MCF 10A (cell line): ENCODE measurements at regions not wholly inside any gene's neighbourhood (a gene's known extent, or its start where the extent isn't known, plus 50 kb on each side); places are given as distances from the start of the nearest gene placed in this dataset.
A peak's percentile ranks its signal among the peaks of the same experiment; 100 is the strongest.
"Not testable (repeated sequence)": the region's sequence is repeated elsewhere in the genome, so short reads cannot be mapped to it uniquely, and the experiment has no call there.

Experiments used
- BruUV-seq: library from RNA; stranded (reverse); fragments of 400-500 nt; replicated peaks from 2 replicates; lab custom pipeline; 2021; lab: Mats Ljungman, UMichigan
- CTCF ChIA-PET: fragments of 300-600 bp; sonication (Branson Sonifier 250); formaldehyde crosslinking; extraction: SDS; loops from one replicate; lab custom pipeline; 2021; ENCODE audit warnings: antibody characterized with exemption, inconsistent platforms; lab: Yijun Ruan, JAX
- POLR2A ChIA-PET: fragments of 300-600, 350-650 bp; sonication (Branson Sonifier 250); formaldehyde crosslinking; extraction: SDS; loops from one replicate; lab custom pipeline; 2020; ENCODE audit warnings: antibody characterized with exemption, inconsistent platforms; lab: Yijun Ruan, JAX
- DNase-seq: peaks from one replicate; pipeline ENCODE4 v3.0.0-alpha.2; 2018; ENCODE audit not compliant: unreplicated experiment
- H3K27ac Mint-ChIP-seq: one replicate; pipeline ENCODE4 v1.8.0; 2022; ENCODE audit warnings: mild to moderate bottlenecking, low read depth, mixed read lengths; ENCODE audit not compliant: unreplicated experiment
- H3K27me3 Mint-ChIP-seq: one replicate; pipeline ENCODE4 v1.8.0; 2022; ENCODE audit warnings: mixed read lengths; ENCODE audit not compliant: insufficient read depth, unreplicated experiment
- H3K36me3 Mint-ChIP-seq: one replicate; pipeline ENCODE4 v1.8.0; 2022; ENCODE audit warnings: mild to moderate bottlenecking, moderate library complexity, mixed read lengths; ENCODE audit not compliant: insufficient read depth, unreplicated experiment
- H3K4me1 Mint-ChIP-seq: one replicate; pipeline ENCODE4 v1.8.0; 2022; ENCODE audit warnings: mixed read lengths; ENCODE audit not compliant: insufficient read depth, unreplicated experiment
- H3K4me3 Mint-ChIP-seq: one replicate; pipeline ENCODE4 v1.8.0; 2022; ENCODE audit warnings: mild to moderate bottlenecking, moderate library complexity, mixed read lengths; ENCODE audit not compliant: unreplicated experiment
- H3K9me3 Mint-ChIP-seq: one replicate; pipeline ENCODE4 v1.8.0; 2022; ENCODE audit warnings: mixed read lengths; ENCODE audit not compliant: unreplicated experiment
- intact Hi-C: fragments of 100-400 bp; cut with micrococcal nuclease; formaldehyde crosslinking; loops from 2 replicates; pipeline ENCODE4 v1.14.1; 2022
- TF ChIP-seq, protein P1 (sequence below): fragments of 200-600 bp; IDR thresholded peaks from one replicate; pipeline ENCODE4 v1.8.0; 2022; ENCODE audit warnings: antibody characterized with exemption, mild to moderate bottlenecking; ENCODE audit not compliant: unreplicated experiment

DNA sequence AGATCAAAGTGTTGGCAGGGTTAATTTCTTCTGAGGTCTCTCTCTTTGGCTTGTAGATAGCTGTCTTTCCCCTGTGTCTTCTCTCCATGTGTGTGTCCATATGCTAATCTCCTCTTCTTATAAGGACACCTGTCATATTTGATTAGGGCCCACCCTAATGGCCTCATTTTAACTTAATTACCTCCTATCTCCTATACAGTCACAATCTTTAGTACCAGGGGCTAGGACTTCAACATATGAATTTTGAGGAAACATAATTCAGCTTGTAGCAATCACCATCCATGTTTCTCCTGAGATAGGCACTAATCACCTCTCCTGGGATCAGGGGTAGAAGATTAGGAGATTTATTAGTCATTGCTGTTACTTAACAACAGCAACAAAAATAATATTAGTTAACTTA lies 196.1 kb upstream of the RXFP2 start:
- ChIA-PET POLR2A (interaction anchor here (0.6 to 0.8 kb wide), 2 partner anchors 63 to 175 kb away, joined by 3 to 4 read pairs; no protein-coding TSS in a partner anchor), CTCF (interaction anchor here (1.0 kb wide), 1 partner anchor 308 kb away, joined by 3 read pairs; no protein-coding TSS in a partner anchor)
- Mint-ChIP-seq H3K27me3 (peaks cover 50% of the 10 kb centered on the region), H3K4me3 (no peak overlapping the region), H3K36me3 (no peaks in the 10 kb centered on the region), H3K4me1 (peaks cover 5% of the 10 kb centered on the region), H3K27ac (no peak overlapping the region), H3K9me3 (no peaks in the 10 kb centered on the region)
- no peak for DNase-seq
- intact Hi-C loops, result no loop called here
- TF ChIP-seq, protein P1, sequence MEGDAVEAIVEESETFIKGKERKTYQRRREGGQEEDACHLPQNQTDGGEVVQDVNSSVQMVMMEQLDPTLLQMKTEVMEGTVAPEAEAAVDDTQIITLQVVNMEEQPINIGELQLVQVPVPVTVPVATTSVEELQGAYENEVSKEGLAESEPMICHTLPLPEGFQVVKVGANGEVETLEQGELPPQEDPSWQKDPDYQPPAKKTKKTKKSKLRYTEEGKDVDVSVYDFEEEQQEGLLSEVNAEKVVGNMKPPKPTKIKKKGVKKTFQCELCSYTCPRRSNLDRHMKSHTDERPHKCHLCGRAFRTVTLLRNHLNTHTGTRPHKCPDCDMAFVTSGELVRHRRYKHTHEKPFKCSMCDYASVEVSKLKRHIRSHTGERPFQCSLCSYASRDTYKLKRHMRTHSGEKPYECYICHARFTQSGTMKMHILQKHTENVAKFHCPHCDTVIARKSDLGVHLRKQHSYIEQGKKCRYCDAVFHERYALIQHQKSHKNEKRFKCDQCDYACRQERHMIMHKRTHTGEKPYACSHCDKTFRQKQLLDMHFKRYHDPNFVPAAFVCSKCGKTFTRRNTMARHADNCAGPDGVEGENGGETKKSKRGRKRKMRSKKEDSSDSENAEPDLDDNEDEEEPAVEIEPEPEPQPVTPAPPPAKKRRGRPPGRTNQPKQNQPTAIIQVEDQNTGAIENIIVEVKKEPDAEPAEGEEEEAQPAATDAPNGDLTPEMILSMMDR, result no peak
- BruUV-seq, result no TSS peak

DNA sequence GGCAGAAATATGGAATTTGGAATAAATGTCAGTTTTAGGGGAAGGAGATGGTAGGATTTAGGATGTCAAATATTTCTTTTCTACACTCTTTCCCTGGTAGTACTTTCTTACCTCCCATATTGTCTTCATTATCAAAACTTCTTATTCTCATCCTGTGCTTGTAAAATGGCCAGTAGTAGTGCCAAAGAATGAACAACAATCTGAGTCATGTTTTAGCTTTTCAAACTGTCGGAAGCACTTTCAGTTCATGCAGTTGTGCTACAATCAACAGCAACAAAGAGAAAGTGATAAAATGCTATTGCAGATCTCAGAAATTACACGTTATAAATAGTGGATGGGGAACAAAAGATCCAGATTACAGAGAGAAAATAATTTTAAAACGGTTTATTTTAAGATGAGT lies 193.7 kb upstream of the RXFP2 start:
- CTCF ChIA-PET, result no interaction called here
- no peak overlapping the region for H3K27ac Mint-ChIP-seq
- DNase-seq, result peak; percentile 21
- no TSS peak for BruUV-seq
- H3K4me1 Mint-ChIP-seq, result peaks cover 5% of the 10 kb centered on the region
- TF ChIP-seq, protein P1, result no peak
- peaks cover 72% of the 10 kb centered on the region for H3K27me3 Mint-ChIP-seq
- H3K36me3 Mint-ChIP-seq, result no peaks in the 10 kb centered on the region
- intact Hi-C loops, result no loop called here
- H3K9me3 Mint-ChIP-seq, result no peaks in the 10 kb centered on the region
- H3K4me3 Mint-ChIP-seq, result no peak overlapping the region
- POLR2A ChIA-PET, result interaction anchor here (1.3 kb wide), 1 partner anchor 36 kb away, joined by 3 read pairs; no protein-coding TSS in a partner anchor

DNA sequence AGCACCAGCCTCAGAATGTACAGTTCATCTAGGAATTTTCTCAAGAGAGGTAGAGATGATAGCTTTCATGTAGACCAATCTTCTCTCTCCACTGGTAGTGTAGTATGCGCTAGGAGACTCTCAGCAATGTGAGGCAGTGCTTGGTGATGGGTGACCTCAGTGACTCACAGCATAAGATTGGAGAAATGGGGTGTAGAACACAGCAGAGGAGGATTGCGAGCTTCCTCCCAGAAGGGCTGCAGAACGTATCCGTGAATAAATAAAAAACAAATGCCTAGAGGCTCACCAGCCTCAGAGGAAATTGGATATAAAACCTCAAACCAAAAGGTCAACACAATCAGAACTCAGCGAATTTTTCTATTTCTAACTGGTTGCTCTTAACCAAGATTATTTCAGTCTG lies 182.9 kb upstream of the RXFP2 start:
- no peaks in the 10 kb centered on the region for H3K36me3 Mint-ChIP-seq
- DNase-seq, result no peak
- H3K27ac Mint-ChIP-seq, result no peak overlapping the region
- H3K4me3 Mint-ChIP-seq, result no peak overlapping the region
- H3K9me3 Mint-ChIP-seq, result peaks cover under 1% of the 10 kb centered on the region
- POLR2A ChIA-PET, result no interaction called here
- CTCF ChIA-PET, result no interaction called here
- TF ChIP-seq, protein P1, result no peak
- peaks cover 15% of the 10 kb centered on the region for H3K27me3 Mint-ChIP-seq
- intact Hi-C loops, result no loop called here
- no peaks in the 10 kb centered on the region for H3K4me1 Mint-ChIP-seq
- BruUV-seq, result no TSS peak

DNA sequence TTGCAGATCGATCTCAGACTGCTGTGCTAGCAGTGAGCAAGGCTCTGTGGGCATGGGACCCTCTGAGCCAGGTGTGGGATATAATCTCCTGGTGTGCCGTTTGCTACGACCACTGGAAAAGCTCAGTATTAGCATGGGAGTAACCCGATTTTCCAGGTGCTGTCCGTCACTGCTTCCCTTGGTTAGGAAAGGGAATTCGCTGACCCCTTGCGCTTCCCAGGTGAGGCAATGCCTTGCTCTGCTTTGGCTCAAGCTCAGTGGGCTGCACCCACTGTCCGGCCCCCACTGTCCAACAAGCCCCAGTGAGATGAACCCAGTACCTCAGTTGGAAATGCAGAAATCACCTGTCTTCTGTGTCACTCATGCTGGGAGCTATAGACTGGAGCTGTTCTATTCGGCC lies 155.1 kb upstream of the RXFP2 start:
- peaks cover 12% of the 10 kb centered on the region for H3K27me3 Mint-ChIP-seq
- H3K9me3 Mint-ChIP-seq, CTCF ChIA-PET, POLR2A ChIA-PET, H3K4me3 Mint-ChIP-seq, H3K27ac Mint-ChIP-seq, DNase-seq, BruUV-seq, intact Hi-C loops, H3K36me3 Mint-ChIP-seq, H3K4me1 Mint-ChIP-seq: not testable (repeated sequence)
